Panc1 (cell line): ENCODE measurements at regions not wholly inside any gene's neighbourhood (a gene's known extent, or its start where the extent isn't known, plus 50 kb on each side); places are given as distances from the start of the nearest gene placed in this dataset.
"Not testable (repeated sequence)": the region's sequence is repeated elsewhere in the genome, so short reads cannot be mapped to it uniquely, and the experiment has no call there.

Experiments
- ATAC-seq: fragments of 200-7000 bp; cut with Tn5 transposase; 2 replicates; pipeline ENCODE4 v1.9.1; 2020; ENCODE audit warnings: mild to moderate bottlenecking, moderate library complexity
- BruUV-seq: library from RNA; stranded (reverse); fragments of 400-500 nt; replicated peaks from 2 replicates; lab custom pipeline; 2021; lab: Mats Ljungman, UMichigan
- CTCF ChIA-PET: fragments of 300-600 bp; sonication (Branson Sonifier 250); formaldehyde crosslinking; loops from one replicate; lab custom pipeline; 2022; ENCODE audit warnings: antibody characterized with exemption; lab: Charles Lee
- POLR2A ChIA-PET: fragments of 300-600 bp; sonication (Branson Sonifier 250); formaldehyde crosslinking; loops from one replicate; lab custom pipeline; 2022; ENCODE audit warnings: antibody characterized with exemption; lab: Charles Lee
- DNase-seq: peaks from one replicate; pipeline ENCODE4 v3.0.0-alpha.2; 2010; ENCODE audit warnings: low read depth, low spot score
- H3K27ac ChIP-seq: 2 replicates; pipeline ENCODE4 v1.5.1; 2011; ENCODE audit warnings: mild to moderate bottlenecking, low read length, inconsistent platforms
- H3K27me3 ChIP-seq: fragments of 200-500 bp; sonication (Bioruptor generic); 2 replicates; pipeline ENCODE4 v1.6.0; 2014; ENCODE audit warnings: low read length, inconsistent platforms; ENCODE audit not compliant: control insufficient read depth, insufficient read depth
- H3K36me3 ChIP-seq: fragments of 200-500 bp; sonication (Bioruptor generic); 2 replicates; pipeline ENCODE4 v1.5.1; 2014; ENCODE audit warnings: inconsistent platforms, mild to moderate bottlenecking, low read length, moderate library complexity; ENCODE audit not compliant: control insufficient read depth, insufficient read depth
- H3K4me1 ChIP-seq: 2 replicates; pipeline ENCODE4 v1.5.1; 2011; ENCODE audit warnings: inconsistent platforms, mild to moderate bottlenecking, low read length, moderate library complexity; ENCODE audit not compliant: control insufficient read depth, insufficient read depth
- H3K4me3 ChIP-seq, 2 experiments: 2 replicates each; pipeline ENCODE4 v1.5.1; 2011 to 2012; ENCODE audit warnings: low read depth in 2 of 2, low read length in 2 of 2, mild to moderate bottlenecking in 2 of 2, inconsistent platforms in 1 of 2, moderate library complexity in 1 of 2
- H3K9me3 ChIP-seq: fragments of 200-500 bp; sonication (Bioruptor generic); 2 replicates; pipeline ENCODE4 v1.5.1; 2014; ENCODE audit warnings: low read depth, mild to moderate bottlenecking, inconsistent platforms, low read length, moderate library complexity; ENCODE audit not compliant: control insufficient read depth, insufficient read depth
- POLR2AphosphoS5 ChIP-seq: IDR thresholded peaks from 2 replicates; pipeline ENCODE4 v1.6.1; 2012; ENCODE audit warnings: mild to moderate bottlenecking, low read depth, low read length, moderate library complexity
- SIN3A ChIP-seq: IDR thresholded peaks from 2 replicates; pipeline ENCODE4 v1.6.1; 2012; ENCODE audit warnings: low read depth, mild to moderate bottlenecking, low read length, moderate library complexity, borderline replicate concordance; ENCODE audit not compliant: insufficient read depth
- TCF7L2 ChIP-seq: IDR thresholded peaks from 2 replicates; pipeline ENCODE4 v1.6.1; 2011; ENCODE audit warnings: mild to moderate bottlenecking, low read depth, low read length, inconsistent platforms
- in situ Hi-C: cut with HindIII; loops from 2 replicates; pipeline ENCODE4 v1.10.0; 2016; ENCODE audit warnings: low sequenced_read_pairs, low pct_unique_long_range_greater_than_20kb
- intact Hi-C: fragments of 100-400 bp; cut with micrococcal nuclease; formaldehyde crosslinking; loops from one replicate; pipeline ENCODE4 v1.10.0; 2022; ENCODE audit not compliant: unreplicated experiment
- TF ChIP-seq, protein P1 (sequence below), 2 experiments: IDR thresholded peaks; 2 replicates each; pipeline ENCODE4 v1.6.1; 2011 to 2012; ENCODE audit warnings: low read depth in 2 of 2, control low read depth in 1 of 2, low read length in 1 of 2, mild to moderate bottlenecking in 1 of 2, moderate library complexity in 1 of 2; ENCODE audit not compliant: insufficient read depth in 1 of 2
- TF ChIP-seq, protein P2 (sequence below): fragments of 450-650 bp; IDR thresholded peaks from 2 replicates; pipeline ENCODE4 v1.5.1; 2017; ENCODE audit warnings: mild to moderate bottlenecking

DNA sequence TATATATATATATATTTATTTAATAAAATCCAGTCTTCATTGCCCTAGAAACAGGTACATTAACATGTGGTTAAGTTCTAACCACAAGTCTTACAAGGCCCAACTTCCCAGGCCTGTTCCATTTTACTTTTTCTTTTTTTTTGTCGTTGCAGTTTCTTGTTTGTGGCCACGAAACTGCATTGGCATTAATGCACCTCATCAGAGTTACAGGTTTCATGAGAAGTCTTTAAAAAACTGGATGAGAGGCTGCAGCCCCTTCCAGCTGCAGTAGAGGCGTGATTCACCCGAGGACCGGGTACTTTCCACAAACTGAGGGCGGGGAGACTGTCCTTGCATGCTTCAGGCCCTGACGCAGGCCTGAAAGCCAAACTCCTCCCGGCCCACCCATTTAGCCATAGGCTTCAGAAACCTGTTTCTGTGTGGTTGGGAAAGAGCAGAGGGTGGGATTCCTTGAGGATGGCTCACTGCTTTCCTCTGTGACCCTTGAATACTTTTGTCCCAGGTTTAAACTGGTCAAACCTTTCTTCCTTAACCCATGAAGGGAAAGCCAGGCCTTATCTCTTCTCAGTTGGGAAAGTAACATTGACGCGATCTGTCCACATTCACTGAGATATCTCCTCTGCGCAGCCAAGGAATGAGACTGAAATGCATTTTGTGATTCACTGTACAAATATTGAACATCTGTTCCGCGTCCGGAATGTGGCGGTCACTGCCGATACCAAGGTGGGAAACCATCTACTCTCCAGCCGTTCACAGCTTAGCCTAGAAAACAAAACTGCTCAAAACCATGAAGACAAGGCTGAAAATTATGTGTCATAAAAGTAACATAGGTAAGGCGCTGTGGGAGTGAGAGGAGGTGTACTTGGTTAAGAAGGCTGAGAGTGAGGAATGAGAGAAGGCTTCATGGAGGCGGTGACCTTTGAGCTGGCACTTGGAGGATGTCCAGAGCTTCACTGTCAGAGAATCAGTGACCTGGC, 311.7 kb downstream of the GATA3 start:
- no peaks in the 10 kb centered on the region for H3K9me3 ChIP-seq
- DNase-seq (peak; percentile 39), ATAC-seq (peak; percentile 91)
- H3K4me1 ChIP-seq: no peaks in the 10 kb centered on the region; the same call in 1 of the 2 replicates
- ChIA-PET POLR2A (no interaction called here), CTCF (no interaction called here)
- H3K27ac ChIP-seq: peak overlapping the region; percentile 52
- peak overlapping the region in 1 of 2 experiments; percentile 20; a peak in 1 of 4 replicates for H3K4me3 ChIP-seq
- no peaks in the 10 kb centered on the region for H3K27me3 ChIP-seq
- in situ Hi-C loops: no loop called here
- H3K36me3 ChIP-seq: no peaks in the 10 kb centered on the region
- TF ChIP-seq, protein P1, sequence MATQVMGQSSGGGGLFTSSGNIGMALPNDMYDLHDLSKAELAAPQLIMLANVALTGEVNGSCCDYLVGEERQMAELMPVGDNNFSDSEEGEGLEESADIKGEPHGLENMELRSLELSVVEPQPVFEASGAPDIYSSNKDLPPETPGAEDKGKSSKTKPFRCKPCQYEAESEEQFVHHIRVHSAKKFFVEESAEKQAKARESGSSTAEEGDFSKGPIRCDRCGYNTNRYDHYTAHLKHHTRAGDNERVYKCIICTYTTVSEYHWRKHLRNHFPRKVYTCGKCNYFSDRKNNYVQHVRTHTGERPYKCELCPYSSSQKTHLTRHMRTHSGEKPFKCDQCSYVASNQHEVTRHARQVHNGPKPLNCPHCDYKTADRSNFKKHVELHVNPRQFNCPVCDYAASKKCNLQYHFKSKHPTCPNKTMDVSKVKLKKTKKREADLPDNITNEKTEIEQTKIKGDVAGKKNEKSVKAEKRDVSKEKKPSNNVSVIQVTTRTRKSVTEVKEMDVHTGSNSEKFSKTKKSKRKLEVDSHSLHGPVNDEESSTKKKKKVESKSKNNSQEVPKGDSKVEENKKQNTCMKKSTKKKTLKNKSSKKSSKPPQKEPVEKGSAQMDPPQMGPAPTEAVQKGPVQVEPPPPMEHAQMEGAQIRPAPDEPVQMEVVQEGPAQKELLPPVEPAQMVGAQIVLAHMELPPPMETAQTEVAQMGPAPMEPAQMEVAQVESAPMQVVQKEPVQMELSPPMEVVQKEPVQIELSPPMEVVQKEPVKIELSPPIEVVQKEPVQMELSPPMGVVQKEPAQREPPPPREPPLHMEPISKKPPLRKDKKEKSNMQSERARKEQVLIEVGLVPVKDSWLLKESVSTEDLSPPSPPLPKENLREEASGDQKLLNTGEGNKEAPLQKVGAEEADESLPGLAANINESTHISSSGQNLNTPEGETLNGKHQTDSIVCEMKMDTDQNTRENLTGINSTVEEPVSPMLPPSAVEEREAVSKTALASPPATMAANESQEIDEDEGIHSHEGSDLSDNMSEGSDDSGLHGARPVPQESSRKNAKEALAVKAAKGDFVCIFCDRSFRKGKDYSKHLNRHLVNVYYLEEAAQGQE (IDR thresholded peaks at IDR 0.05; ENCODE audit: insufficient read depth in 1 of 2, low read depth in 2 of 2, low read length in 1 of 2): no peak
- TF ChIP-seq, protein P2, sequence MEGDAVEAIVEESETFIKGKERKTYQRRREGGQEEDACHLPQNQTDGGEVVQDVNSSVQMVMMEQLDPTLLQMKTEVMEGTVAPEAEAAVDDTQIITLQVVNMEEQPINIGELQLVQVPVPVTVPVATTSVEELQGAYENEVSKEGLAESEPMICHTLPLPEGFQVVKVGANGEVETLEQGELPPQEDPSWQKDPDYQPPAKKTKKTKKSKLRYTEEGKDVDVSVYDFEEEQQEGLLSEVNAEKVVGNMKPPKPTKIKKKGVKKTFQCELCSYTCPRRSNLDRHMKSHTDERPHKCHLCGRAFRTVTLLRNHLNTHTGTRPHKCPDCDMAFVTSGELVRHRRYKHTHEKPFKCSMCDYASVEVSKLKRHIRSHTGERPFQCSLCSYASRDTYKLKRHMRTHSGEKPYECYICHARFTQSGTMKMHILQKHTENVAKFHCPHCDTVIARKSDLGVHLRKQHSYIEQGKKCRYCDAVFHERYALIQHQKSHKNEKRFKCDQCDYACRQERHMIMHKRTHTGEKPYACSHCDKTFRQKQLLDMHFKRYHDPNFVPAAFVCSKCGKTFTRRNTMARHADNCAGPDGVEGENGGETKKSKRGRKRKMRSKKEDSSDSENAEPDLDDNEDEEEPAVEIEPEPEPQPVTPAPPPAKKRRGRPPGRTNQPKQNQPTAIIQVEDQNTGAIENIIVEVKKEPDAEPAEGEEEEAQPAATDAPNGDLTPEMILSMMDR: no peak
- TF ChIP-seq TCF7L2: no peak
- TF ChIP-seq POLR2AphosphoS5: no peak
- no peak for TF ChIP-seq SIN3A
- BruUV-seq: no TSS peak
- intact Hi-C loops: no loop called here

DNA sequence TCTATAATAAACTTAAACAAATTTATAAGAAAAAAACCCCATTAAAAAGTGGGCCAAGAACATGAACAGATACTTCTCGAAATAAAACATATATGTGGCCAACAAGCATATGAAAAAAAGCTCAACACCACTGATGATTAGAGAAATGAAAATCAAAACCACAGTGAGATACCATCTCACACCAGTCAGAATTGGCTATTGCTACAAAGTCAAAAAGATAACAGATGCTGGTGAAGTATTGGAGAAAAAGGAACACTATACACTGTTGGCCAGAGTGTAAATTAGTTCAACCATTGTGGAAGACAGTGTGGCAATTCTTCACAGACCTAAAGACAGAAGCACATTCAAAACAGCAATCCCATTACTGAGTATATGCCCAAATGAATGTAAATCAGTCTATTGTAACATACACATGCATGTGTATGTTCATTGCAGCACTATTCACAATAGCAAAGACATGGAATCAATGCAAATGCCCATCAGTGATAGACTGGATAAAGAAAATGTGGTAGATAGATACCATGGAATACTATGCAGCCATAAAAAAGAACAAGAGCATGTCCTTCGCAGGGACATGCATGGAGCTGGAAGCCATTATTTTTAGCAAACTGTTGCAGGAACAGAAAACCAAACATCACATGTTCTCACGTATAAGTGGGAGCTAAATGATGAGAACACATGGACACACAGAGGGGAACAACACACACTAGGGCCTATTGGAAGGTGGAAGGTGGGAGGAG, 313.4 kb downstream of the GATA3 start:
- H3K4me3 ChIP-seq, H3K36me3 ChIP-seq, CTCF ChIA-PET, H3K27ac ChIP-seq, H3K9me3 ChIP-seq, H3K27me3 ChIP-seq, intact Hi-C loops, POLR2A ChIA-PET, DNase-seq, in situ Hi-C loops, H3K4me1 ChIP-seq, ATAC-seq, BruUV-seq: not testable (repeated sequence)
